NCI-H2171 (cell line): ENCODE measurements at regions not wholly inside any gene's neighbourhood (a gene's known extent, or its start where the extent isn't known, plus 50 kb on each side); places are given as distances from the start of the nearest gene placed in this dataset.
"Not testable (repeated sequence)": the region's sequence is repeated elsewhere in the genome, so short reads cannot be mapped to it uniquely, and the experiment has no call there.

Experiments used
- DNase-seq: peaks from one replicate; lab custom pipeline; 2025; lab: John Stamatoyannopoulos, UW

- DNase-seq: peak; percentile 56
Measured at GRCh38 chr6:6724539-6725467, 136.3 kb downstream of the LY86 start.

- no peak for DNase-seq
Measured at GRCh38 chr6:6725468-6726209, 137.1 kb downstream of the LY86 start.

- DNase-seq: no peak
Measured at GRCh38 chr6:6728169-6728941, 139.8 kb downstream of the LY86 start.

GRCh38 chr6:6729971-6730370, 141.5 kb downstream of the LY86 start:
- no peak for DNase-seq

- DNase-seq: no peak
Measured at GRCh38 chr6:6730831-6731230, 142.3 kb downstream of the LY86 start.

- DNase-seq: no peak
Measured at GRCh38 chr6:6734479-6735465, 146.3 kb downstream of the LY86 start.

- no peak for DNase-seq
Measured at GRCh38 chr6:6736791-6737654, 148.5 kb downstream of the LY86 start.

- DNase-seq: no peak
Measured at GRCh38 chr6:6737671-6738070, 149.2 kb downstream of the LY86 start.

GRCh38 chr6:6738108-6738507, 149.6 kb downstream of the LY86 start:
- no peak for DNase-seq

GRCh38 chr6:6738922-6739716, 150.6 kb downstream of the LY86 start:
- no peak for DNase-seq

- no peak for DNase-seq
Measured at GRCh38 chr6:6740595-6740994, 152.1 kb downstream of the LY86 start.

- DNase-seq: no peak
Measured at GRCh38 chr6:6741264-6741663, 152.7 kb downstream of the LY86 start.

- DNase-seq: no peak
Measured at GRCh38 chr6:6742535-6742934, 154.0 kb downstream of the LY86 start.

GRCh38 chr6:6744551-6744950, 156.0 kb downstream of the LY86 start:
- no peak for DNase-seq

- not testable (repeated sequence) for DNase-seq
Measured at GRCh38 chr6:6745637-6746332, 157.3 kb downstream of the LY86 start.

GRCh38 chr6:6746333-6746969, 157.9 kb downstream of the LY86 start:
- no peak for DNase-seq

- DNase-seq: no peak
Measured at GRCh38 chr6:6746970-6747338, 158.4 kb downstream of the LY86 start.

- DNase-seq: no peak
Measured at GRCh38 chr6:6747371-6747770, 158.9 kb downstream of the LY86 start.
